T-cell (primary cell): ENCODE measurements at regions not wholly inside any gene's neighbourhood (a gene's known extent, or its start where the extent isn't known, plus 50 kb on each side); places are given as distances from the start of the nearest gene placed in this dataset.

Experiments
- ATAC-seq, 4 experiments: fragments of 200-7000 bp in 3 of 4; fragments of 150-1000 bp in 1 of 4; cut with Tn5 transposase; replicated peaks in 1 of 4; 1 replicate in 3 of 4; 2 replicates in 1 of 4; pipeline ENCODE4 v1.10.0; 2021; ENCODE audit warnings: moderate library complexity in 3 of 4, mild to moderate bottlenecking in 2 of 4, moderate number of reproducible peaks in 1 of 4
- CTCF ChIA-PET, 2 donors: fragments of 300-600 bp; sonication (Branson Sonifier 250); formaldehyde crosslinking; loops; one replicate each; lab custom pipeline; 2022; ENCODE audit warnings: antibody characterized with exemption in 2 of 2; lab: Charles Lee
- POLR2A ChIA-PET, 2 donors: fragments of 300-600 bp; sonication (Branson Sonifier 250); formaldehyde crosslinking; loops; one replicate each; lab custom pipeline; 2022; ENCODE audit warnings: antibody characterized with exemption in 2 of 2; lab: Charles Lee
- DNase-seq, 35 experiments: peaks; one replicate each; pipeline versions ENCODE4 v3.0.0 to v3.0.0-alpha.2; 2013 to 2023
- H3K27ac ChIP-seq: one replicate; pipeline ENCODE4 v1.5.1; 2013; ENCODE audit warnings: low read length
- H3K27me3 ChIP-seq, 2 experiments: replicated peaks in 1 of 2; 1 replicate in 1 of 2; 2 replicates in 1 of 2; pipeline versions ENCODE4 v1.6.1 to v1.7.0; 2013; ENCODE audit warnings: low read length in 1 of 2, mixed read lengths in 1 of 2; ENCODE audit not compliant: control insufficient read depth in 2 of 2, insufficient read depth in 2 of 2; ENCODE audit errors: extremely low read depth in 1 of 2
- H3K36me3 ChIP-seq, 2 donors: 1 replicate in 1 of 2; 2 replicates in 1 of 2; pipeline versions ENCODE4 v1.6.1 to v1.7.0; 2013; ENCODE audit warnings: low read length in 1 of 2; ENCODE audit not compliant: control insufficient read depth in 2 of 2, insufficient read depth in 1 of 2; ENCODE audit errors: extremely low read depth in 1 of 2
- H3K4me1 ChIP-seq, 2 experiments: 1 replicate in 1 of 2; 2 replicates in 1 of 2; pipeline versions ENCODE4 v1.6.1 to v1.7.0; 2013; ENCODE audit warnings: low read length in 2 of 2, mixed read lengths in 1 of 2; ENCODE audit not compliant: insufficient read depth in 2 of 2, control insufficient read depth in 1 of 2; ENCODE audit errors: extremely low read depth in 1 of 2
- H3K4me3 ChIP-seq, 2 donors: 1 replicate in 1 of 2; 2 replicates in 1 of 2; pipeline versions ENCODE4 v1.5.1 to v1.7.0; 2013; ENCODE audit warnings: mild to moderate bottlenecking in 2 of 2, low read length in 1 of 2, moderate library complexity in 1 of 2; ENCODE audit not compliant: control insufficient read depth in 1 of 2; ENCODE audit errors: extremely low read depth in 1 of 2
- H3K9me3 ChIP-seq: 2 replicates; pipeline ENCODE4 v1.7.0; 2013
- H3K27ac Mint-ChIP-seq, 2 donors: one replicate each; pipeline ENCODE4 v1.8.0; 2020 to 2021; ENCODE audit warnings: mild to moderate bottlenecking in 2 of 2, mixed read lengths in 2 of 2
- H3K27me3 Mint-ChIP-seq, 2 donors: one replicate each; pipeline ENCODE4 v1.8.0; 2021 to 2022; ENCODE audit warnings: mixed read lengths in 2 of 2
- H3K36me3 Mint-ChIP-seq: one replicate; pipeline ENCODE4 v1.8.0; 2021; ENCODE audit warnings: mixed read lengths
- H3K4me1 Mint-ChIP-seq, 3 donors: one replicate each; pipeline ENCODE4 v1.8.0; 2020 to 2022; ENCODE audit warnings: mixed read lengths in 3 of 3, mild to moderate bottlenecking in 1 of 3
- H3K4me3 Mint-ChIP-seq, 3 donors: one replicate each; pipeline ENCODE4 v1.8.0; 2020 to 2022; ENCODE audit warnings: mild to moderate bottlenecking in 3 of 3, mixed read lengths in 3 of 3, moderate library complexity in 3 of 3
- H3K9me3 Mint-ChIP-seq, 3 donors: one replicate each; pipeline ENCODE4 v1.8.0; 2020 to 2022; ENCODE audit warnings: mixed read lengths in 3 of 3
- WGBS: methylation state at CpG from one replicate; pipeline ENCODE4 v1.1.5; 2013; ENCODE audit warnings: missing lambda C conversion rate; ENCODE audit not compliant: insufficient coverage; 5-methylcytosine and 5-hydroxymethylcytosine counted together

- ChIA-PET POLR2A (no interaction called here), CTCF (no interaction called here)
- 71% methylated on average over 4 of the region's 6 CpGs for WGBS
Observed at GRCh38 chr18:45374878-45375630, 240.2 kb upstream of the SLC14A2 start.

GRCh38 chr18:45376193-45376592 is 239.1 kb upstream of the SLC14A2 start:
- Histone ChIP-seq H3K4me1 (no peaks in the 10 kb centered on the region), H3K27me3 (no peaks in the 10 kb centered on the region), H3K4me3 (no peak overlapping the region), H3K36me3 (no peaks in the 10 kb centered on the region), H3K27ac (no peak overlapping the region), H3K9me3 (no peaks in the 10 kb centered on the region)
- DNase-seq (no peak), ATAC-seq (no peak)
- CTCF ChIA-PET: no interaction called here
- POLR2A ChIA-PET: no interaction called here
- Mint-ChIP-seq H3K4me1 (no peaks in the 10 kb centered on the region), H3K4me3 (no peak overlapping the region), H3K9me3 (no peaks in the 10 kb centered on the region), H3K27me3 (peaks cover 12 to 13% of the 10 kb centered on the region in 2 donors), H3K36me3 (no peaks in the 10 kb centered on the region), H3K27ac (no peak overlapping the region)
- WGBS: no CpG with 5 or more reads among the region's 2 CpGs

More at GRCh38 chr18:45374878-45375630, 240.2 kb upstream of the SLC14A2 start:
- ATAC-seq: no peak
- no peak overlapping the region for H3K4me3 ChIP-seq
- H3K4me1 ChIP-seq: no peaks in the 10 kb centered on the region
- H3K27me3 Mint-ChIP-seq: peaks cover 13 to 15% of the 10 kb centered on the region in 2 donors
- no peaks in the 10 kb centered on the region for H3K9me3 Mint-ChIP-seq
- H3K27ac Mint-ChIP-seq: no peak overlapping the region
- H3K27ac ChIP-seq: no peak overlapping the region
- DNase-seq: no peak
- H3K4me3 Mint-ChIP-seq: no peak overlapping the region
- no peaks in the 10 kb centered on the region for H3K36me3 ChIP-seq
- no peaks in the 10 kb centered on the region for H3K36me3 Mint-ChIP-seq
- no peaks in the 10 kb centered on the region for H3K9me3 ChIP-seq
- no peaks in the 10 kb centered on the region for H3K27me3 ChIP-seq
- no peaks in the 10 kb centered on the region for H3K4me1 Mint-ChIP-seq

- Mint-ChIP-seq H3K9me3 (no peaks in the 10 kb centered on the region), H3K36me3 (no peaks in the 10 kb centered on the region), H3K4me3 (no peak overlapping the region), H3K27me3 (peaks cover 14 to 15% of the 10 kb centered on the region in 2 donors), H3K27ac (no peak overlapping the region), H3K4me1 (no peaks in the 10 kb centered on the region)
- H3K36me3 ChIP-seq: no peaks in the 10 kb centered on the region
- no peak overlapping the region for H3K4me3 ChIP-seq
- DNase-seq (no peak), ATAC-seq (no peak)
- CTCF ChIA-PET: no interaction called here
- no peaks in the 10 kb centered on the region for H3K9me3 ChIP-seq
- WGBS: no CpG with 5 or more reads among the region's 1 CpG
- no peaks in the 10 kb centered on the region for H3K4me1 ChIP-seq
- H3K27ac ChIP-seq: no peak overlapping the region
- POLR2A ChIA-PET: no interaction called here
- H3K27me3 ChIP-seq: peaks cover 0 to 3% of the 10 kb centered on the region in 2 experiments
Observed at GRCh38 chr18:45378308-45378707, 237.0 kb upstream of the SLC14A2 start.

- DNase-seq: no peak
- ATAC-seq: no peak
- H3K9me3 Mint-ChIP-seq: no peaks in the 10 kb centered on the region
- H3K27me3 Mint-ChIP-seq: peaks cover 17 to 19% of the 10 kb centered on the region in 2 donors
- ChIA-PET CTCF (no interaction called here), POLR2A (no interaction called here)
- Histone ChIP-seq H3K4me3 (no peak overlapping the region), H3K27ac (no peak overlapping the region), H3K4me1 (no peaks in the 10 kb centered on the region), H3K36me3 (no peaks in the 10 kb centered on the region), H3K27me3 (peaks cover 0 to 3% of the 10 kb centered on the region in 2 experiments), H3K9me3 (no peaks in the 10 kb centered on the region)
- no peaks in the 10 kb centered on the region for H3K4me1 Mint-ChIP-seq
- no peak overlapping the region for H3K4me3 Mint-ChIP-seq
- no peaks in the 10 kb centered on the region for H3K36me3 Mint-ChIP-seq
- no peak overlapping the region for H3K27ac Mint-ChIP-seq
- 54% methylated on average over 3 of the region's 5 CpGs for WGBS
Observed at GRCh38 chr18:45378933-45379332, 236.3 kb upstream of the SLC14A2 start.

GRCh38 chr18:45379903-45380302 is 235.4 kb upstream of the SLC14A2 start:
- no peaks in the 10 kb centered on the region for H3K4me1 ChIP-seq
- no CpG with 5 or more reads among the region's 1 CpG for WGBS
- no peaks in the 10 kb centered on the region for H3K4me1 Mint-ChIP-seq
- peaks cover 0 to 10% of the 10 kb centered on the region in 2 experiments for H3K27me3 ChIP-seq
- no peak overlapping the region for H3K4me3 Mint-ChIP-seq
- no peaks in the 10 kb centered on the region for H3K9me3 ChIP-seq
- peaks cover 23 to 25% of the 10 kb centered on the region in 2 donors for H3K27me3 Mint-ChIP-seq
- no peak overlapping the region for H3K4me3 ChIP-seq
- H3K36me3 ChIP-seq: no peaks in the 10 kb centered on the region
- no peak for DNase-seq
- ChIA-PET POLR2A (no interaction called here), CTCF (no interaction called here)
- H3K27ac Mint-ChIP-seq: no peak overlapping the region
- ATAC-seq: no peak
- no peaks in the 10 kb centered on the region for H3K9me3 Mint-ChIP-seq
- no peaks in the 10 kb centered on the region for H3K36me3 Mint-ChIP-seq
- H3K27ac ChIP-seq: no peak overlapping the region

- Mint-ChIP-seq H3K36me3 (no peaks in the 10 kb centered on the region), H3K4me3 (no peak overlapping the region), H3K27ac (no peak overlapping the region), H3K9me3 (no peaks in the 10 kb centered on the region), H3K27me3 (peaks cover 26 to 28% of the 10 kb centered on the region in 2 donors), H3K4me1 (no peaks in the 10 kb centered on the region)
- Histone ChIP-seq H3K9me3 (no peaks in the 10 kb centered on the region), H3K27ac (no peak overlapping the region), H3K27me3 (peaks cover 0 to 14% of the 10 kb centered on the region in 2 experiments), H3K4me1 (no peaks in the 10 kb centered on the region), H3K36me3 (no peaks in the 10 kb centered on the region), H3K4me3 (no peak overlapping the region)
- ATAC-seq (no peak), DNase-seq (no peak)
- CTCF ChIA-PET: interaction anchor here in 1 of 2 donors (0.8 kb wide), 1 partner anchor 9 kb away, joined by 3 read pairs; no protein-coding TSS in a partner anchor
- no CpG with 5 or more reads among the region's 1 CpG for WGBS
- POLR2A ChIA-PET: interaction anchor here in 1 of 2 donors (0.5 kb wide), 1 partner anchor 1763 kb away, joined by 4 read pairs; no protein-coding TSS in a partner anchor
Observed at GRCh38 chr18:45381282-45381681, 234.0 kb upstream of the SLC14A2 start.
